ENCODE measurements at regions not wholly inside any gene's neighbourhood (a gene's known extent, or its start where the extent isn't known, plus 50 kb on each side); places are given as distances from the start of the nearest gene placed in this dataset.

DNA sequence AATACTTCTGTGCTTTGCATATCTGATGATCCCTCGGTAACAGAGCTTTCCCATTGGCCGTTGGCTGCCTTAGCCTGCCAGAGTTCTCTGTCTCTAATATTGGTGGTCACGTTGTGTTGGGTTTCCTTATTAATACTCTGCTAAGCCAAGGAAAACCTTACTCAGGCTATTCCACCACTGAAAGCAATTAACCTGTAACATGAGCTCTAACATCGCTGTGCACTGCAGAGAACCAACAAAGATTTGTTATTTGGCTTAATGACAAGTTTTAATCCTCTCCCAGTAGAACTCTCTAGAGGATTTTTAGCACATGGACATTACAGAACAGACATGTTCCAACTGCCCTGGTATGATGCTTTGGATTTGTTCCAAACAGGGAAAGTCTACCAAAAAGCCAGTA is 825.9 kb upstream of the POU3F3 start:
- DNase-seq (ENCODE audit: low read depth in 4 of 4, low spot score in 3 of 4): peak in 1 of 4 donors; percentile 9

DNA sequence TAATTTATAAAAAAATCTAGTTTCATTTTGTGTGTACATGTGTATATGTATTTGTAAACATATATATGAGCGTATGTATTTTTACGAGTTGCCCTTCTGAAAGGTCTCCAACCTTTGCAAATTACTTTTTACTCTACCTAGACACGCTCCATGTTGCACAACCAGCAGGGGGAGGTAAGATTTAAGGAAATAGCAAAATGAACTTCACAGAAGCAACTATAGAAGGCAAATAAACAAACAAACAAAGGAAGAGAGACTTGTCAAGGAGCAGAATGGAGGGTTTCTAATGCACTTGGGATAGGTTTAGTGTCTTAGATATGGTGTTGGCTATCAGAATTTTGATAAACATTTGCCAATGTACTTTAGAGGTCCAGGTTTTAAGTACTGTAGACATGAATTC is 820.5 kb upstream of the POU3F3 start:
- DNase-seq (ENCODE audit: low read depth in 4 of 4, low spot score in 3 of 4): peak in 1 of 4 donors; percentile 18

DNA sequence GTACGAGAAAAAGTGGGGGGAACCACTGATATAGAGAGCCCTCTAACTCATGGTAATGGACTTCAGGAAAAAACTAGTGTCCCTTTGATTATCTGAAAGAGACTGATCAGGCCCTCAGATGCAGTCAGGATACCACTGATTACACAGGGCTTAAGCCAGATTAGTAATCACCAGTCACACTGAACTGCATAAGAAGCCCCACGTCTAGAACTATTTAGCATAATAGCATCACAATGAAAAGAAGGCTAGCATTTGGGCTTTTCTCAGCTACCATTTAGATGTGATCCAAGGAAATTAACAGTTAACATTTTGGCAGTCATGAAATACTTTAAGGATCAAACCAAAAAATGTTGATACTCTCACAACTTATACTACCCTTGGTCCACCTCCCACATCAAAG is 813.1 kb upstream of the POU3F3 start:
- DNase-seq (ENCODE audit: low read depth in 4 of 4, low spot score in 3 of 4): no peak

DNA sequence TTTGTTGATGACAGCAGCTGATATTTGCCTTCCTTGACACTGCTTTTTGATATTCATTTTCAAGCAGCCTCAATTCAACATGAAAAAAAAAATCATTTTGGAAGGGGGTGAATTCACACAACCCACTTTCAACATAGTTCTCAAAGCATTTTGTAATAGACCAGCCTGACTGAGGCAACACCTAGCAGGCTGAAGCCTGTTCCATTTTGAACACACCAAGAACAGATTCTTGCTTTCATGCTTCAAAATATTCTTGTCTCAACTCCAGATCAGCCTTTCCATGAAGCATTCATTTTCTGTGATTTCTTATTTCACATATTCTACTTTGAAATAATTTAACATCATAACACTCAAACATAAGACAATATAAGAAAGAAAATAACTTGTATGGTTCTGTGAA is 812.6 kb upstream of the POU3F3 start:
- no peak for DNase-seq (ENCODE audit: low read depth in 4 of 4, low spot score in 3 of 4)

- DNase-seq (ENCODE audit: low read depth in 4 of 4, low spot score in 3 of 4): no peak
Measured at GRCh38 chr2:104043864-104044263, 810.1 kb upstream of the POU3F3 start.

DNA sequence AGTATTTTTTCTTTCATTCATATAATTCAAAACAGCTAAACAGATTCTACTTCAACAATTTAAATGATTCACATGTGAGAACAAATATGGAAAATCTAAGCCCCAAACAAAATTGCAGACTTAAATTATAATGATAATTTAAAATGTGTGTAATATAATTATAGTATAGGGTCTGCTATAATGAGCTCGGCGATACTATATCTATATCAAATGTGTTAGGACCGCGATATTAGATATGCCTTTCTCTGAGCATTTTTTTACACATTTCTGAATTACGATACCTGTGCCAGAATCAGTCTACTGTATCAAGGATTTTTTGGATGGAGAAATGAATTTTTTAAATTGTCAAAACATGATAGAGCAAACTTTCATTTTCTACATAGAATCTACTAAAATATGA is 808.8 kb upstream of the POU3F3 start:
- DNase-seq (ENCODE audit: low read depth in 4 of 4, low spot score in 3 of 4): no peak

DNA sequence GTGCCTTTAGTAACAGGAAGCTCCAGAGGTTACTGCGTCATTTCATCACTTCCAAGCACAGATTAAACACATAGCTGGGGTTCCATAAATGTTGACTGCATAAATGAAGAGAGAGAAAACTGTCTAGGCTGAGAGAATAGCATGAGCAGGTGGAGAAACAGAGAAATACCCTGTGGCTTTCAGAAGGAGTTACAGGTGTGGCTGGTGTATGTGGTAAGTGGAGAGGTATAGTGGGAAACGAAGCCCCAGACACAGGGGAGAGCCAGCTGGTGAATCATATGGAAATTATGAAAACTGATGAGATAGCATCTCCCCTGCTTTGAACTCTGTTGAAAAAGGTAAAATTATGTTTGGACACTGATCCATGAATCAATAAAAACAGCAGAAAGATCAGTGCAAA is 807.4 kb upstream of the POU3F3 start:
- no peak for DNase-seq (ENCODE audit: low read depth in 4 of 4, low spot score in 3 of 4)

DNA sequence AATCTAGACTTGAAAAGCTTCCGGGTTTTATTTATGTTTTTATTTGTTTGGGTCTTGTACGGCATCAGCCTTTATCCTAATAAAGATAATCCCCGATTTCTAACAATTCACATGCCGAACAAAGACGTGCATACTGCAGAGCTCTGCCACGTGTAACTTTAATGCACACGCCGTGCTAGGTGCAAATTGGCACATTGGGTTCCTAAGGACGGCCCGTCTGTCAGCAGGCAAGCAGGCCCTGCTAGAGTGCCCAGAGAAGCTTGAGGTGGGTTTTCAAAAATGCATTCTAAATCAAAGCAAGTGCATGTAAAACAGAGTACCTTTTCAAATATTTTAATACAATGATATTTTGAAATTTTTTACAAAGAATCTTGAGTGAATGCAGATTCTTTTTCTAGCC is 806.4 kb upstream of the POU3F3 start:
- DNase-seq (ENCODE audit: low read depth in 4 of 4, low spot score in 3 of 4): no peak

DNA sequence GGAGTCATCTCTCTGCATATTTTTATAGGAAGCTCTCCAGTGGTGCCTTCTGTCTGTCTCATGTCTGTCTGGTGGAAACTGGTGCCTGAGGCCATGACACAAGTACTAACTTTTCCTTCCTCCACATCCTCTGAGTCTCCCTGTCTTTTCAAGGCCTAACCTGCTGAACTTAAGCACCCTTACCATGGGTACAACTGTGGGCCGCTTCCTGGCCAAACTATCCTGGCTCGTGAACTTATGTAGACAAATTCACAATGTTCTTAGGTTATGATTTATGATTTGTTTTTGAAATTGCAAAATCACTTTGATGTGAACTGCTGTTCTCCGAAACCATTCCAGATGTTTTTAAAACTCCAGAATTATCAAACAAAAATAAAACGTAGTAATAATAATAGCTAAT is 804.5 kb upstream of the POU3F3 start:
- no peak for DNase-seq (ENCODE audit: low read depth in 4 of 4, low spot score in 3 of 4)

DNA sequence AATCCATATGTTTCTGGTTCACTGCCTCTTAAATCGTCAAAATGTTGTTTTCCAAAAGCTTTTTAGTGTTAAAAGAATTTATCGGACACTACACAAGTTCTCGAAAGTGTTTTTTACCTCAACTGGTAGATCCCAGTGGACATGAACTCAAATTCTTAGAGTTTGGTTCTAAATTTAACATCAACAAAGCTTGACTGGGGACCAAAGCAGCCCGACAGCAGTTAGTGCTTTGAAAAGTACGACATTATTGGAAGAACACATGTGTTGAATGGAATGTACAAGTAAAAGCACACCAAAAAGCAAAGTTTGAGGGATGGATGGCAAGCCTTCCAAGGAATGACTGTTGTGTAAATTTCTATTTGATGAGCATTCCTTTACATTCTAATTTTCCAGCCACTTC is 803.9 kb upstream of the POU3F3 start:
- peak in 1 of 4 donors; percentile 11 for DNase-seq (ENCODE audit: low read depth in 4 of 4, low spot score in 3 of 4)

- peak in 1 of 4 donors; percentile 23 for DNase-seq (ENCODE audit: low read depth in 4 of 4, low spot score in 3 of 4)
Measured at GRCh38 chr2:104050656-104051242, 803.2 kb upstream of the POU3F3 start.

DNA sequence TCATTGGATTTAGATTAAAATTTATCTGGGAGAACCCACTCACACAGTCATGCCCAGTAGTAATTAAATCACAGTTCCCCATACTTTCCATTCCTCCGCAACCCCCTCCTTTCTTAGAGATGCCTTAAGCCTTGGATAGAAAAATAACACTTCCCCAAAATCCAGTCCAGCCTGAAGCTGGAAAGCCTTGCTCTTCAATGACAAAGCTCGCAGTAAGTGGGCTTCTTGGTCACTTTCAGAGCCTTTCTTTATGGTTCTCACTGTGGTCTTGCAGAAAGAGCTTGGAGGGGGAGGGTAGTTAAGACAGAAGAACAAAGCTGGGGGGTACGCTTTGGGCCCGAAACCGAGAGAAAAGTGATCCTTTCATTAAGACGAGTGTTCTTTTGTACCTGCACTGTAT is 802.1 kb upstream of the POU3F3 start:
- DNase-seq (ENCODE audit: low read depth in 4 of 4, low spot score in 3 of 4): no peak

GRCh38 chr2:104052356-104052755 is 801.6 kb upstream of the POU3F3 start:
- no peak for DNase-seq (ENCODE audit: low read depth in 4 of 4, low spot score in 3 of 4)

DNA sequence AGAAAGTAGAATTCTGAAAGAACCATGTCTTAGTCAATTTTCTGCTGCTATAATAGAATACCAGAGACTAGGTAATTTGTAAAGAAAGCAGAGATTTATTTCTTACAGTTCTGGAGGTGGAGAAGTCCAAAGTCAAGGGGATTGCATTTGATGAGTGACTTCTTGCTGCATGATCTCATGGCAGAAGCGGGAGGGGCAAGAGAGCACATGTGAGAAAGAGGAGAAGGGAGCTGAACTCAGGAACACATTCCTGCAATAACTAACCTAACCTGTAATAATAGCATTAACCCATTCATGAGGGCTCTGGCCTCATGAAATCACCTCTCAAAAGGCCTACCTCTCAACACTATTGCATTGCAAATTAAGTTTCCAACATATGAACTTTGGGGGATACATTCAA is 797.5 kb upstream of the POU3F3 start:
- no peak for DNase-seq (ENCODE audit: low read depth in 4 of 4, low spot score in 3 of 4)

DNA sequence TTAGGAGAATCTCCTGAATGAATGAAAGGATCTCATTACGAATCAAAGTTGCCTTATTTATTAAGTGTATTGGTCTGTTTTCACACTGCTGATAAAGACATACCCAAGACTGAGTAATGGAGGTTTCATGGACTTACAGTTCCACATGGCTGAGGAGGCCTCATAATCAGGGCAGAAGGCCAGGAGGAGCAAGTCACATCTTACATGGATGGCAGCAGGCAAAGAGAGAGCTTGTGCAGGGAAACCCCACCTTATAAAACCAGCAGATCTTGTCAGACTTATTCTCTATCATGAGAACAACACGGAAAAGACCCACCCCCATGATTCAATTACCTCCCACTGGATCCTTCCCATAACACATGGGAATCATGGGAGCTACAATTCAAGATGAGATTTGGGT is 785.2 kb upstream of the POU3F3 start:
- DNase-seq (ENCODE audit: low read depth in 4 of 4, low spot score in 3 of 4): no peak

DNA sequence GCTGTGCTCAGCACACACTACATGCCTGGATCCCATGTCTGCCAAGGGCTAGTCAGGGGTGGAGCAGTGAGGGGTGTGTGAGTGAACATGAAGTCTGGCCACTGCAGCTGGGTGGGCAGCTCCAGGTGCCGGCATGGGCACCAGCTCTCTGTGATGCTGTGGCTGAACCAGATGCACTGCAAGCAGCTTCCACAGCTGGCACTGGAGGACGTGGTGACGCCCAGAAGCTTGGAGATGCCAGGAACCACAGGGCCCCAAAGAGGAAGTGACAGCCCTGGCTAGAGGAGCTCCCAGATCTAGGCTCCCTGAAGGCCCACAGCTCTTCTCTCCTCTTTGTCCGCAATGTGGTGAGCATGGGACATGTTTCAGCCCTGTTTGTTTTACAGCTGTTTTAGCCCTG is 776.3 kb upstream of the POU3F3 start:
- no peak for DNase-seq (ENCODE audit: low read depth in 4 of 4, low spot score in 3 of 4)

DNA sequence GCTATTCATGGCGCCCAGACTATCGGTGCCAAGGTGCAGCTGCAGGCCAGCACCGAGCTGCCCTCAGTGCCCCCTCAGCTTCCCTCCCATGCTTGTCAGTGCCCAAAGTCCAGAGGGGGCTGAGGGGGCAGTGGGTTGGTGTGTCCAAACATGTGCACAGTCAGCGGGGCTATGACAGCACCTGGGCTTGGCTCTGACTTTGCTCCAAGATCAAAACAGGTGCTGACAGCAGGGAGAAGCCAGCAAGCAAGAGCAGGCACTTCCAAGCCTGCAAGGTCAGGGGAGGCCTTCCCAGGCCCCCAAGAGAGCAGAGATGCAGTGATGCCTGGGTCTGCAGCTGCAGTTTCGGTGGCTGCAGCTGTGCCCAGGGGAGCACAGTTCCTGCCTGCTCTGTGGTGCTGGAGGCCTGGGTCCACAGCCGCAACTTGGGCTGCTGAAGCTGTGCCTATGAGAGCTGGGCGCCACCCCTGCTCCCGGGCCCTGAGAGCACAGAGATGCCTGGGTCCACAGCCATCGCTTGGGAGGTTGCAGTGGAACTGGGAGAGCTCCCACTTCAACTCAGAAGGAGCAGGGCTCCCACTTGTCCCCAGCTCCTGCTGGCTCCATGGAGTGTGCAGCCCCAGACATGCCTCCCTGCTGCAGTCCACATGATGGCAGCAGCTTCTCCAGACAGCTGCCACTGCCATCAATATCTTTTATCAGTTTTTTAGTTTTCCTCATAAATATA is 775.3 kb upstream of the POU3F3 start:
- DNase-seq (ENCODE audit: low read depth in 4 of 4, low spot score in 3 of 4): no peak

DNA sequence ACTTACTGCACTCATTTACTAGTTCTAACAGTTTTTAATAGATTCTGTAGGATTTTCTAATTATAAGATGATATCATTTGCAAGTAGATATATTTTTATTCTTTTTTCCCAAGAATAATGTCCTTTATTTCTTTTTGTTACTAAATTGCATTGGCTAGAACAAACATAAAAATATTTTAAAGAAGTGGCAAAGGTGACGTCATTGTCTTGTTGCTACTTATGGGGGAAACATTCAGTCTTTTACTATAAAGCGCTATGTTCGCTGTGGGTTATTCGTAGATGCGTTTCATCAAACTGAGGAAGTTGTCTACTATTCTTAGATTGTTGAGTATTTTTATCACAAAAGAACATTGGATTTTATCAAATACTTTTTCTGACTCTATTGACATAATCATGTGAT is 765.2 kb upstream of the POU3F3 start:
- DNase-seq (ENCODE audit: low read depth in 4 of 4, low spot score in 3 of 4): no peak

DNA sequence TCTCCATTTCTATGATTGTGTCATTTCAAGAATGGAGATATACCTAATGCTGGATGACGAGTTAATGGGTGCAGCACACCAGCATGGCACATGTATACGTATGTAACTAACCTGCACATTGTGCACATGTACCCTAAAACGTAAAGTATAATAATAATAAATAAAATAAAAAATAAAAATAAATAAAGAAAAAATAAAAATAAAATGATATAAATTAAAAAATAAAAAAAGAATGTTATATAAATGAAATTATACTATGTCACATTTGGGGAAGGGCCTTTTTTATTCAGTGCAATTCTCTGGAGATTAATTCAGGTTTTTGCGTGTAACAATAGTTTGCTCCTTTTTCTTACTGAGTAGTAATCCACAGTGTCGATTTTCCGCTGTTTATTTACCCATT is 763.5 kb upstream of the POU3F3 start:
- no peak for DNase-seq (ENCODE audit: low read depth in 4 of 4, low spot score in 3 of 4)

- DNase-seq (ENCODE audit: low read depth in 4 of 4, low spot score in 3 of 4): no peak
Measured at GRCh38 chr2:104091894-104092293, 762.0 kb upstream of the POU3F3 start.

DNA sequence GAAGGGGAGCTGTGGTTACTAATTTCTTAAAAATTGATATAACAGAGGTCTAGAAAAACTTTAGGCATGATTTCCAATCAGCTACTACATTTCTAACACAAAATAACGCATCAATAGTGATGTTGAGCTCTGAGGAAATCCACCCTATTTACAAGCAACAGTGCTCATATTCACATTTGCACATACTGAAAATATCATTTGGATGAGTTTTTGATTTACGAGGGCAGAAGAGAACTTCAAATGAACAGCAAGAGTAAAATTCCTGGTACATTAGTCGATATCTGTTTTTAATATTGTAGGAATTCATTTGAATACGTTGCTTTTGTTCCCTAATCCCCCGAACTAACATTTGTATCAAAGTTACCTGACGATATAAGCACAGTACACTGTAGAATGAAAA is 761.0 kb upstream of the POU3F3 start:
- no peak for DNase-seq (ENCODE audit: low read depth in 4 of 4, low spot score in 3 of 4)

DNA sequence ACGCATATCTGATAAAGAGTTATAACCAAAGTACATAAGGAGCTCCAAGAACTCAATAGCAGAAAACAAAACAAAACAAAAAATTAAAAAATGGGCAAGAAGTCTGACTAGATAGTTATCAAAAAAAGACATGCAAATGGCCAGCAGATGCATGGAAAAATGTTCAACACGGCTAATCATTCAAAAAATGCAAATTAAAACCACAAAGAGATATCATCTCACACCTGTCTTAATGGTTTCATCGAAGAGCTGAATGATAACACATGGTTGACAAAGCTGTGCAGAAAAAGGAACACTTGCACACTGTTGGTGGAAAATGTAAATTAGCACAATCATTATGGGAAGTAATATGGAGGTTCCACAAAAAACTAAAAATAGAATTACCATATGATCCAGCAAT is 751.3 kb upstream of the POU3F3 start:
- no peak for DNase-seq (ENCODE audit: low read depth in 4 of 4, low spot score in 3 of 4)

DNA sequence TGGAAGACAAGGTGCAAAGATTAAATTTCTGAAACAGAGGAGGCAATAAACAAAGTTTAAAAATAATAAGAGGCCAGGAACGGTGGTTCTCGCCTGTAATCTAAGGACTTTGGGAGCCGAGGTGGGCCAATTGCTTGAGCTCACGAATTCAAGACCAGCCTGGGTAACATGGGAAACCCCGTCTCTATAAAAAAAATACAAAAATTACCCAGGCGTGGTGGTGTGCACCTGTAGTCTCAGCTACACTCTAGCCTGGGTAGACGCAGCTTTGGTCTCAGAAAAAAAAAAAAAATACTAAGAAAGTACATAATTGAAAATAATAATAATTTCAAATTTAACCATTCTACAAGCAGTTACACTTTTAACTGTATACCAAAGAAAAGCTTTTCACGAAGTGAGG is 744.6 kb upstream of the POU3F3 start:
- no peak for DNase-seq (ENCODE audit: low read depth in 4 of 4, low spot score in 3 of 4)

Data from right renal pelvis (tissue), 4 donors.